ENCODE measurements at regions not wholly inside any gene's neighbourhood (a gene's known extent, or its start where the extent isn't known, plus 50 kb on each side); places are given as distances from the start of the nearest gene placed in this dataset.
A peak's percentile ranks its signal among the peaks of the same experiment; 100 is the strongest.

- no peak for DNase-seq (ENCODE audit: low read depth, low spot score)
Measured at GRCh38 chr17:69717214-69717613, 302.7 kb downstream of the MAP2K6 start.

GRCh38 chr17:69717819-69718218 lies 303.3 kb downstream of the MAP2K6 start:
- DNase-seq (ENCODE audit: low read depth, low spot score), result no peak

GRCh38 chr17:69719474-69720048 lies 305.1 kb downstream of the MAP2K6 start:
- DNase-seq (ENCODE audit: low read depth, low spot score), result no peak

- no peak for DNase-seq (ENCODE audit: low read depth, low spot score)
Measured at GRCh38 chr17:69722518-69722917, 308.0 kb downstream of the MAP2K6 start.

- DNase-seq (ENCODE audit: low read depth, low spot score), result no peak
Measured at GRCh38 chr17:69723316-69723715, 308.8 kb downstream of the MAP2K6 start.

GRCh38 chr17:69723741-69724140 lies 309.2 kb downstream of the MAP2K6 start:
- DNase-seq (ENCODE audit: low read depth, low spot score), result no peak

GRCh38 chr17:69724238-69724637 lies 309.7 kb downstream of the MAP2K6 start:
- no peak for DNase-seq (ENCODE audit: low read depth, low spot score)

- DNase-seq (ENCODE audit: low read depth, low spot score), result no peak
Measured at GRCh38 chr17:69725146-69725545, 310.6 kb downstream of the MAP2K6 start.

- no peak for DNase-seq (ENCODE audit: low read depth, low spot score)
Measured at GRCh38 chr17:69728816-69729215, 314.3 kb downstream of the MAP2K6 start.

- DNase-seq (ENCODE audit: low read depth, low spot score), result no peak
Measured at GRCh38 chr17:69729944-69730343, 315.4 kb downstream of the MAP2K6 start.

GRCh38 chr17:69732272-69732918 lies 317.9 kb downstream of the MAP2K6 start:
- DNase-seq (ENCODE audit: low read depth, low spot score), result no peak

GRCh38 chr17:69733171-69734012 lies 318.9 kb downstream of the MAP2K6 start:
- DNase-seq (ENCODE audit: low read depth, low spot score), result peak; percentile 48

GRCh38 chr17:69734656-69735055 lies 320.2 kb downstream of the MAP2K6 start:
- no peak for DNase-seq (ENCODE audit: low read depth, low spot score)

- no peak for DNase-seq (ENCODE audit: low read depth, low spot score)
Measured at GRCh38 chr17:69735285-69735684, 320.8 kb downstream of the MAP2K6 start.

GRCh38 chr17:69743091-69743490 lies 328.6 kb downstream of the MAP2K6 start:
- no peak for DNase-seq (ENCODE audit: low read depth, low spot score)

GRCh38 chr17:69744512-69745070 lies 330.1 kb downstream of the MAP2K6 start:
- DNase-seq (ENCODE audit: low read depth, low spot score), result no peak

- DNase-seq (ENCODE audit: low read depth, low spot score), result no peak
Measured at GRCh38 chr17:69749911-69750310, 325.1 kb upstream of the KCNJ16 start.

GRCh38 chr17:69757688-69758430 lies 317.2 kb upstream of the KCNJ16 start:
- no peak for DNase-seq (ENCODE audit: low read depth, low spot score)

- no peak for DNase-seq (ENCODE audit: low read depth, low spot score)
Measured at GRCh38 chr17:69760562-69760961, 314.5 kb upstream of the KCNJ16 start.

GRCh38 chr17:69761011-69761410 lies 314.0 kb upstream of the KCNJ16 start:
- DNase-seq (ENCODE audit: low read depth, low spot score), result no peak

GRCh38 chr17:69761767-69762321 lies 313.2 kb upstream of the KCNJ16 start:
- DNase-seq (ENCODE audit: low read depth, low spot score), result peak; percentile 86
